ENCODE measurements at regions not wholly inside any gene's neighbourhood (a gene's known extent, or its start where the extent isn't known, plus 50 kb on each side); places are given as distances from the start of the nearest gene placed in this dataset.
"Not testable (repeated sequence)": the region's sequence is repeated elsewhere in the genome, so short reads cannot be mapped to it uniquely, and the experiment has no call there.

- DNase-seq = no peak
Observed at GRCh38 chr11:56876621-56877275, 112.0 kb upstream of the OR5AK2 start.

GRCh38 chr11:56855217-56855616 lies 106.7 kb upstream of the OR9G4 start:
- no peak for DNase-seq

GRCh38 chr11:56852131-56852530 lies 103.6 kb upstream of the OR9G4 start:
- no peak for DNase-seq

GRCh38 chr11:56849852-56850251 lies 101.4 kb upstream of the OR9G4 start:
- no peak for DNase-seq

GRCh38 chr11:56849250-56849649 lies 100.8 kb upstream of the OR9G4 start:
- DNase-seq = no peak

GRCh38 chr11:56848141-56848809 lies 99.8 kb upstream of the OR9G4 start:
- no peak for DNase-seq

GRCh38 chr11:56846631-56847576 lies 98.4 kb upstream of the OR9G4 start:
- no peak for DNase-seq

GRCh38 chr11:56845121-56845732 lies 96.7 kb upstream of the OR9G4 start:
- no peak for DNase-seq

- DNase-seq = no peak
Observed at GRCh38 chr11:56843816-56844215, 95.3 kb upstream of the OR9G4 start.

- DNase-seq = peak; percentile 38
Observed at GRCh38 chr11:56842814-56843794, 94.6 kb upstream of the OR9G4 start.

- peak; percentile 66 for DNase-seq
Observed at GRCh38 chr11:56841210-56841810, 92.8 kb upstream of the OR9G4 start.

GRCh38 chr11:56827357-56827756 lies 78.9 kb upstream of the OR9G4 start:
- DNase-seq = not testable (repeated sequence)

GRCh38 chr11:56819916-56820315 lies 71.4 kb upstream of the OR9G4 start:
- DNase-seq = no peak

GRCh38 chr11:56817661-56818060 lies 69.2 kb upstream of the OR9G4 start:
- no peak for DNase-seq

GRCh38 chr11:56816259-56816658 lies 67.8 kb upstream of the OR9G4 start:
- no peak for DNase-seq

GRCh38 chr11:56808326-56808725 lies 59.8 kb upstream of the OR9G4 start:
- no peak for DNase-seq

GRCh38 chr11:56799691-56800210 lies 51.3 kb upstream of the OR9G4 start:
- DNase-seq = no peak
